ENCODE measurements at regions not wholly inside any gene's neighbourhood (a gene's known extent, or its start where the extent isn't known, plus 50 kb on each side); places are given as distances from the start of the nearest gene placed in this dataset.

DNA sequence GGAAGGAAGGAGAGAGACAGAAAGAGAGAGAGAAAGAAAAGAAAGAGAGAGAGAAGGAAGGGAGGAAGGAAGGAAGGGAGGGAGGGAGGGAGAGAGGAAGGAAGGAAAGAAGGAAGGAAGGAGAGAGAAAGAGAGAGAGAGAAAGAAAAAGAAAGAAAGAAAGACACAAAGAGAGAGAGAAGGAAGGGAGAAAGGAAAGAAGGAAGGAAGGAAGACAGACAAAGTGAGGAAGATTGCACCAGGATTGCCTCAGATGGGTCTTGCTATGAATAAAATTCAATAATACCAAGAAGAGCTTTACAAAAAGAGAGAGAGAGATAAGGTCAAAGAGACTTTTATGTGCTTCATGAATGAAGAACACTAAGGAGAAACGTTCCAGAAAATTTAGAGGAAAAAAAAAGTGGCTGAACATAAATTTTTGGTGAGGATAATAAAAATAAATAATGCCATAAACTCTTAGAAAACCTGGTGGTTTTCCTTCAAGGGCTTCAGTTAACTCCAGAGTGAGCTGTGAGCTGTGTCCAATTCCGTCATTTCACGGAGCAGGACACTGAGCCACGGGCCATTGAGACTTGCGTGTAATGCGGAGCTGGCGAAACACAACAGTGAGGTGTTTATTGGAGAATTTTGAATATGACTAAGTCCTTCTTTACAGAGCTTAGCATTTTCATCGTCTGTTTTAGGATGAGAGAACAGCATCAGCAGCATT is 72.7 kb upstream of the TNRC6C start:
- H3K4me3 ChIP-seq (ENCODE audit: low read depth, low read length), result no peak overlapping the region
- no peak for DNase-seq (ENCODE audit: low read depth)
- TF ChIP-seq CTCF (IDR thresholded peaks at IDR 0.05; ENCODE audit: insufficient read depth, low read length, poor library complexity, severe bottlenecking), result no peak
- peaks cover 40% of the 10 kb centered on the region for H3K27me3 ChIP-seq (ENCODE audit: control insufficient read depth, insufficient read depth, low read length)
- H3K36me3 ChIP-seq (ENCODE audit: control insufficient read depth, insufficient read depth, low read length), result no peaks in the 10 kb centered on the region

DNA sequence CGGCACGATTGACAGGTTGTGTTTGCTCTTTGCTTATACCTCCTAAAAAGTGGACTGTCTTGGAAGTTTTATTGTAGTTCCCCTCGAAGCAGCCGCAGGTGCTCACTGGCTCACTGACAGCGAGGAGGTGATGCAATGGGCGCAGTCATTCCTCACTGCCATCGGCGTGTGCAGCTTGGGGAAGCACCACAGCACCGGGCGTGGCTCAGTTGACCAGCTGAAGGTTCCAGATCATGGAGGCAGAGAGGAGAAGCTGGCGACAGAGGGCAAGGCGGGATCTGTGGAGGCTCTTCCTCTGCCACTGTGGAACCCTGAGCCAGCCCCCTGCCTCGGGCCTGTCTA is 72.1 kb upstream of the TNRC6C start:
- H3K27me3 ChIP-seq (ENCODE audit: control insufficient read depth, insufficient read depth, low read length), result peaks cover 41% of the 10 kb centered on the region
- no peak for DNase-seq (ENCODE audit: low read depth)
- no peaks in the 10 kb centered on the region for H3K36me3 ChIP-seq (ENCODE audit: control insufficient read depth, insufficient read depth, low read length)
- no peak overlapping the region for H3K4me3 ChIP-seq (ENCODE audit: low read depth, low read length)
- no peak for TF ChIP-seq CTCF (IDR thresholded peaks at IDR 0.05; ENCODE audit: insufficient read depth, low read length, poor library complexity, severe bottlenecking)

- Histone ChIP-seq H3K4me3 (ENCODE audit: low read depth, low read length) (no peak overlapping the region), H3K36me3 (ENCODE audit: control insufficient read depth, insufficient read depth, low read length) (no peaks in the 10 kb centered on the region), H3K27me3 (ENCODE audit: control insufficient read depth, insufficient read depth, low read length) (peaks cover 43% of the 10 kb centered on the region)
- DNase-seq (ENCODE audit: low read depth), result no peak
- TF ChIP-seq CTCF (IDR thresholded peaks at IDR 0.05; ENCODE audit: insufficient read depth, low read length, poor library complexity, severe bottlenecking), result no peak
Observed at GRCh38 chr17:77887110-77887463, 71.4 kb upstream of the TNRC6C start.

- no peak for TF ChIP-seq CTCF (IDR thresholded peaks at IDR 0.05; ENCODE audit: insufficient read depth, low read length, poor library complexity, severe bottlenecking)
- Histone ChIP-seq H3K36me3 (ENCODE audit: control insufficient read depth, insufficient read depth, low read length) (no peaks in the 10 kb centered on the region), H3K27me3 (ENCODE audit: control insufficient read depth, insufficient read depth, low read length) (peaks cover 43% of the 10 kb centered on the region), H3K4me3 (ENCODE audit: low read depth, low read length) (peak overlapping the region; percentile 35)
- DNase-seq (ENCODE audit: low read depth), result peak; percentile 9
Observed at GRCh38 chr17:77887464-77888241, 70.8 kb upstream of the TNRC6C start.

- no peak for DNase-seq (ENCODE audit: low read depth)
- TF ChIP-seq CTCF (IDR thresholded peaks at IDR 0.05; ENCODE audit: insufficient read depth, low read length, poor library complexity, severe bottlenecking), result no peak
- Histone ChIP-seq H3K36me3 (ENCODE audit: control insufficient read depth, insufficient read depth, low read length) (no peaks in the 10 kb centered on the region), H3K4me3 (ENCODE audit: low read depth, low read length) (peak overlapping the region; percentile 35), H3K27me3 (ENCODE audit: control insufficient read depth, insufficient read depth, low read length) (peaks cover 43% of the 10 kb centered on the region)
Observed at GRCh38 chr17:77888242-77889134, 70.0 kb upstream of the TNRC6C start.
